LNCaP clone FGC (cell line): ENCODE measurements at regions not wholly inside any gene's neighbourhood (a gene's known extent, or its start where the extent isn't known, plus 50 kb on each side); places are given as distances from the start of the nearest gene placed in this dataset.
"Not testable (repeated sequence)": the region's sequence is repeated elsewhere in the genome, so short reads cannot be mapped to it uniquely, and the experiment has no call there.

ENCODE experiments used
- DNase-seq: peaks from one replicate; pipeline ENCODE4 v3.0.0-alpha.2; 2011; ENCODE audit warnings: low read depth
- H3K4me3 ChIP-seq: 2 replicates; pipeline ENCODE4 v1.5.1; 2011; ENCODE audit warnings: mild to moderate bottlenecking, low read depth, low read length, control low read depth
- TF ChIP-seq, protein P1 (sequence below): IDR thresholded peaks from 2 replicates; pipeline ENCODE4 v1.5.1; 2012; ENCODE audit warnings: mild to moderate bottlenecking; ENCODE audit not compliant: control insufficient read depth, insufficient read depth; ENCODE audit errors: extremely low read depth

DNA sequence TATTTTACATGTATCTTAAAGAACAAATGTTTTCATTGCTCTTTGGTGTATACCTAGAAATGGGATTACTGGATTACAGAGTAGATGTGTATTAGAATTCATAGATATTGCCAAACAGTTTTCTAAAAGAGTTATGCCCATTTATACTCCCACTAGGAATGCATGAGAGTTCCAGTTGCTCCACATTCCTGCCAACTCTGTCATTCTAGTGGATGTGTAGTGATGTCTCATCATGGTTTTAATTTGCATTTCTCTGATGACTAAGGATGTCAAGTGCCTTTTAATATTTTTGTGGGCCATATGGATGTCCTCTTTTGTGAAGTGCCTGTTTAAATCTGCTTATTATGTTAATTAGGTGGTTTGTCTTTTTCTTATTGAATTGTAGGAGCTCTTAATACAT, 65.6 kb upstream of the BMP2K start:
- TF ChIP-seq, protein P1, sequence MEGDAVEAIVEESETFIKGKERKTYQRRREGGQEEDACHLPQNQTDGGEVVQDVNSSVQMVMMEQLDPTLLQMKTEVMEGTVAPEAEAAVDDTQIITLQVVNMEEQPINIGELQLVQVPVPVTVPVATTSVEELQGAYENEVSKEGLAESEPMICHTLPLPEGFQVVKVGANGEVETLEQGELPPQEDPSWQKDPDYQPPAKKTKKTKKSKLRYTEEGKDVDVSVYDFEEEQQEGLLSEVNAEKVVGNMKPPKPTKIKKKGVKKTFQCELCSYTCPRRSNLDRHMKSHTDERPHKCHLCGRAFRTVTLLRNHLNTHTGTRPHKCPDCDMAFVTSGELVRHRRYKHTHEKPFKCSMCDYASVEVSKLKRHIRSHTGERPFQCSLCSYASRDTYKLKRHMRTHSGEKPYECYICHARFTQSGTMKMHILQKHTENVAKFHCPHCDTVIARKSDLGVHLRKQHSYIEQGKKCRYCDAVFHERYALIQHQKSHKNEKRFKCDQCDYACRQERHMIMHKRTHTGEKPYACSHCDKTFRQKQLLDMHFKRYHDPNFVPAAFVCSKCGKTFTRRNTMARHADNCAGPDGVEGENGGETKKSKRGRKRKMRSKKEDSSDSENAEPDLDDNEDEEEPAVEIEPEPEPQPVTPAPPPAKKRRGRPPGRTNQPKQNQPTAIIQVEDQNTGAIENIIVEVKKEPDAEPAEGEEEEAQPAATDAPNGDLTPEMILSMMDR = no peak
- no peak for DNase-seq
- no peak overlapping the region for H3K4me3 ChIP-seq

DNA sequence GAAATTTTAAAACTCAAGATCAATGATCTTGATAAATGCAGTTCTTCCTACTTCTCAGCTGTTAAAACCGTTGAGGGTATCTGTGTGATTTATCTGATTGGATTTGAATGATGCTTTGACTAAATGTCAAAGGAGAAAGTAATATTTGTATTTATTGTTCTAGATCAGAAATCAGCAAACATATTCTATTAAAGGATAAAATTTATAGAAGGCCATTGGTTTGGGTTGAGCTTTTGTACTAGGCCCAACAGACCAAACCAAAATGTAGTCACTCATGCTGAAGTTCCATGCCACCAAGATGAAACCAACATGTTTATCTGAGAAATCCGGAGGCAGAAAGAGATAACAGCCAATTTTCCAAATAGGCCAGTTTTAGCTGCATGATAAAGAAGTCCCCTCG, 64.5 kb upstream of the BMP2K start:
- H3K4me3 ChIP-seq = no peak overlapping the region
- no peak for DNase-seq
- TF ChIP-seq, protein P1 = no peak

DNA sequence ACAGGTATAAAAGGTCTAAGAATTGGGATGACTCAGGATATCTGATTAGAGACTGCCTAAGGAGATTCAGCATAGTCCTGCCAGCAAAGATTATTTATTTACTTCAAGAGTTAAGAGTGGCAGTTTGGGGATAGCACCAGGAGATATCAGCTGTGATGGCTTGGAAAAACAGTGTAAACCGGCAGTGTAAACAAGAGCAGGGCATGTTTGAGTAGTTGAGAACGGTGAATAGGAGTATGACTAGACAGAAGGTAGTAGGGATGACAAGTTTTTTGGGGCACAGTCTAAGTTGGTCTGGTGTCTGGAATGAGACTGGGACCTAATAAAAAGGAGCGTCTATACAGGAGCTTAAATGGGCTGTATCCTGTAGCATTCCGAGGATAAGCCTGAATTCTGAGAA, 61.6 kb upstream of the BMP2K start:
- DNase-seq, H3K4me3 ChIP-seq: not testable (repeated sequence)

DNA sequence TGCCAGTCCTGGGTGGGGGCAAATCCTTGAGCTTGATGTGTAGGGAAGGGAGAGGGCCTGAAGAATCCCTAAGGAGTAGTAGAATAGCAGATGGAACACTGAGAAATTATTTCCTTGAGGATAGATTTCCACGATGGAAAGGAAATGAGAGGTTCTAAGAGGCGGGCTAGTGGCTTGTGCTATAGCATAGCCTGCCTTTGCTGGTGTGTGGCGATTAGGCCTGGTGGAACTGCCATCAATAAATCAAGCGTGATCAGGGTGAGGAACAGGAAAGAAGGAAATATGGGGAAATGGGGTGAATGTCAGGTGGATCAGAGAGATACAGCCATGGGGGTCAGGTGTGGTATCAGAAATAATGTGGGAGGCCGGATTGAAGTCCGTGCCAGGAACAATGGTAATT, 60.8 kb upstream of the BMP2K start:
- DNase-seq, H3K4me3 ChIP-seq: not testable (repeated sequence)

DNA sequence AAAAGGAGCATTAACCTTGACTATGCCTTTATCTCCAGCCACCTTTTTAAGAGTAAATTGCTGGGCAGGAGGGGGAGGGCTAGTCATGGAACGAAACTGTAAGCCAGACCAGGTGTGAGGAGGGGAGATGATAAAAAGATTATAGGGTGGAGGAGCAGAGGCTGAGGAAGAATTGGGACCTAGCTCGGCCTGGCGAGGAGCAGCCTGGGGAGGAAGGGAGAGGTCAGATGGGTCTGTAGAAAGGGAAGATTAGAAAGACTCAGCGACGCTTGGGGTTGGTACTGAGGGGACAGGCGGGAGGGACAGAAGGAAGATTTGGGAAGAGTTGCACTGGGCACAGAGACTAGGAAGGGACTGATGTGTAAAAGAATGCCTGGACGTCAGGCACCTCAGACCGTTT, 58.4 kb upstream of the BMP2K start:
- DNase-seq, H3K4me3 ChIP-seq: not testable (repeated sequence)

DNA sequence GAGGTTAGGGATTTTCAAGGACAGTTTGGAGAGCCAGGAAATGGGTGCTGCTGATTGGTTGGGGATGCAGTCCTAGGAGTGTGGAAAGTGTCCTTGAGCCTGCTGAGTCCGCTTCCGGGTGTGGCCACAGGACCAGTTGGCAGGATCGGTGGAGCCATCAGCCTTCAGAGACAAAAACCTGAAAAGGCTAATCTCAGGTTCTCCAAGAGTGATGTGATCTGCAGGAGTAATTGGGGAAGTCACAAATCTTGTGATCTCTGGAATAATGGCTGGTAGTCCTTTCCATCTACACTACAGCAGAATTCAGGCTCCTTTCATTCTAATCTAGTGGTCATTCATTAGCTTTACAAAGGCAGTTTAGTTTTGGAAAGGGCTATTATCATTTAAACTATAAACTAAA, 55.9 kb upstream of the BMP2K start:
- DNase-seq = no peak
- no peak overlapping the region for H3K4me3 ChIP-seq
- TF ChIP-seq, protein P1 = no peak

DNA sequence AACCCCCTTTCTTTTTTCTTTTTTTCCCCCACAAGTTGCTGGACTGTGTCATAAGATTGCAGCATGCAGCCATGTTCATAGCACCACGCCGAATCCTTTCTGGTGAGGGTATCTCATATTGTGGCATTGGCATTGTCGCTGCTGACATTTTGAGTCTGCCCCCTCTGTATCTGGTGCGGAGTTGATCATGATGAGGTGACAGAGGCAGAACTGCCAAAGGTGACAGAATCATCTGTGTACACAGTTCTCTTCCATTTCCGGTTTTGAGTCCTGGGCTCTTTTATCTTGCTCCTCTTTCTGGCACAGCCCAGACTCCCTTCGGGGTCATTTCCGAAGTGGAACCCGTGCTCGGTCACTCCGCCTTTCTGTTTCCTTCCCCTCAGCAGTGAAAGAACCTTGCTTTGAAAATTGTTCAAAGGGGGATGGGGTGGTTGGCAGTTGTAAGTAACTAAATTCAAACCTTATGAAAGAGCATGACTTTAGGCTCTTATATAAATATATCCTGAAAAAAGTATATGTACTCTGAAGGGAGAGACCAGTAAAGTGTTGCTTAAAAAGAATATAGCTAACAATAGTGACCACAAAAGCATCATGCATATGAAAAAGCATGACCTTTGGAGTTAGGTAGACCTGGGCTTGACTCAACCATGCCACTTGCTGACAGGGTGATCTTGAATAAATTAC, 55.0 kb upstream of the BMP2K start:
- no peak for DNase-seq
- H3K4me3 ChIP-seq = no peak overlapping the region

DNA sequence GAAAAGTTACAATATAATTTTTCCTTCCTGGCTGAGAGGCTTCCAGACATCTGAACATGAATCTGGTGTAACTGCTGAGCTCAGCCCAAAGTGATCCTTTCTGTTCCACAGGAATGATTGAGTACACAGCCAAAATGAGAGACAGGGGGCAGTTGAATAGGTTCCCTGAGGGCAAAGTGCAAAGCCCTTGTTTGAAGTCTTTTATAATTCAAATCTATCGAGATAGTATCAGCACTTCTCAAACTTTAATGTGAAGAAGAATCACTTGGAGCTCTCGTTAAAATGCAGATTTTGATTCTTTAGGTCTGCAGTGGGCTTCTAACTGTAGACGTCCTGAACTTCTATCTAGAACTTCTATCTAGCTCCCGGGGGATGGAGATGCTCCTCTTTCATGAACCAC, 54.4 kb upstream of the BMP2K start:
- TF ChIP-seq, protein P1 = no peak
- no peak overlapping the region for H3K4me3 ChIP-seq
- DNase-seq = no peak

More for the DNA sequence above, 55.0 kb upstream of the BMP2K start:
- TF ChIP-seq, protein P1 = no peak

DNA sequence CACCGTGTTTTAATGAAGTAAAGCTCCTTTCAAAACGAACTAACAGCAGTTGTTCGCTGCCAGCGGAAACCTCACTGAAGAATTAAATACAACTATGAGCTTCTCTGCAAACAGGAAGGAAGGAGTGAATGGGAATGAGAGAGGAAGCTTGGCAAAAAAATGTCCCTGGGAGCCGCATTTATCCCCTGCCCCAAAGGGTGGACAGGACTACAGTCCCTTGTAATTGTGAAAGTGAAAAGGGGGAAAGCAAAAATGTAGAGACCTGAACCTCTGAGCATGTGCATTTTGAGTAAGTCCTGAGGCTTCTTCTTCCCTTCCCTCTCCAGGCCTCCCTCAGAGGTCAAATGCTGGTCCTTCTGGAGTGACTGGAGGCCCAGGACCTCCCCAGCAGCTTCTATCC, 53.8 kb upstream of the BMP2K start:
- H3K4me3 ChIP-seq = no peak overlapping the region
- DNase-seq = no peak
- TF ChIP-seq, protein P1 = no peak
